Upper lobe of left lung (tissue), 6 donors: ENCODE measurements at regions not wholly inside any gene's neighbourhood (a gene's known extent, or its start where the extent isn't known, plus 50 kb on each side); places are given as distances from the start of the nearest gene placed in this dataset.

Experiments used
- ATAC-seq, 2 donors: fragments of 200-7000 bp; cut with Tn5 transposase; one replicate each; pipeline ENCODE4 v1.9.1; 2022; ENCODE audit warnings: mild to moderate bottlenecking in 2 of 2, moderate library complexity in 2 of 2; ENCODE audit not compliant: low FRiP score in 2 of 2
- DNase-seq, 2 donors: peaks; one replicate each; pipeline ENCODE4 v3.0.0-alpha.2; 2019 to 2020
- H3K27ac ChIP-seq, 4 donors: fragments of 200-600 bp; sonication (generic); one replicate each; pipeline ENCODE4 v1.5.1; 2016 to 2019
- H3K27me3 ChIP-seq, 4 donors: fragments of 200-600 bp; sonication (generic); one replicate each; pipeline ENCODE4 v1.5.1; 2017 to 2019
- H3K36me3 ChIP-seq, 4 donors: fragments of 200-600 bp; sonication (generic); one replicate each; pipeline ENCODE4 v1.5.1; 2016 to 2019
- H3K4me1 ChIP-seq, 4 donors: fragments of 200-600 bp; sonication (generic); one replicate each; pipeline ENCODE4 v1.5.1; 2018 to 2019
- H3K4me3 ChIP-seq, 4 donors: fragments of 200-600 bp; sonication (generic); one replicate each; pipeline ENCODE4 v1.5.1; 2017 to 2019; ENCODE audit warnings: mild to moderate bottlenecking in 2 of 4, moderate library complexity in 1 of 4
- H3K9me3 ChIP-seq, 4 donors: fragments of 200-600 bp; sonication (generic); one replicate each; pipeline ENCODE4 v1.5.1; 2018 to 2019
- CTCF ChIP-seq, 6 experiments: fragments of 450-650 bp in 4 of 6; fragments of 200-600 bp in 2 of 6; sonication (generic) in 2 of 6; IDR thresholded peaks; one replicate each; pipeline ENCODE4 v1.5.1; 2016 to 2019; ENCODE audit warnings: antibody characterized with exemption in 6 of 6
- EP300 ChIP-seq, 4 donors: sonication (generic); formaldehyde crosslinking; IDR thresholded peaks; one replicate each; pipeline ENCODE4 v1.5.1; 2017; ENCODE audit warnings: antibody characterized with exemption in 4 of 4, control low read depth in 2 of 4
- POLR2A ChIP-seq, 4 donors: fragments of 450-650 bp; IDR thresholded peaks; one replicate each; pipeline ENCODE4 v1.5.1; 2016 to 2017; ENCODE audit warnings: antibody characterized with exemption in 4 of 4, mild to moderate bottlenecking in 2 of 4
- POLR2AphosphoS5 ChIP-seq, 2 donors: sonication (generic); formaldehyde crosslinking; IDR thresholded peaks; one replicate each; pipeline ENCODE4 v1.5.1; 2017; ENCODE audit warnings: antibody characterized with exemption in 2 of 2
- WGBS, 2 donors: methylation state at CpG; one replicate each; pipeline ENCODE4 v1.1.5; 2017 to 2018; 5-methylcytosine and 5-hydroxymethylcytosine counted together
- donor health status: DM: no; HTN: no; CAD: no; lungs with moderate emphysema.
- donor health status: DM: no; HTN: yes; CAD: no; lungs with severe emphysema.

GRCh38 chr2:76080154-76080553, 369.4 kb upstream of the GCFC2 start:
- no peak for TF ChIP-seq POLR2A (IDR thresholded peaks at IDR 0.05)
- TF ChIP-seq CTCF (IDR thresholded peaks at IDR 0.05), result no peak
- TF ChIP-seq POLR2AphosphoS5 (IDR thresholded peaks at IDR 0.05), result no peak
- no peaks in the 10 kb centered on the region for H3K27me3 ChIP-seq
- H3K36me3 ChIP-seq, result no peaks in the 10 kb centered on the region
- 24 to 38% methylated on average over 2 of the region's 2 CpGs for WGBS, 2 donors
- no peak overlapping the region for H3K4me3 ChIP-seq
- DNase-seq (no peak), ATAC-seq (no peak)
- no peaks in the 10 kb centered on the region for H3K4me1 ChIP-seq
- H3K9me3 ChIP-seq, result no peaks in the 10 kb centered on the region
- no peak overlapping the region for H3K27ac ChIP-seq

- H3K27me3 ChIP-seq, result no peaks in the 10 kb centered on the region
Observed at GRCh38 chr2:76075126-76075525, 364.4 kb upstream of the GCFC2 start.

GRCh38 chr2:76073992-76074604, 363.4 kb upstream of the GCFC2 start:
- no peak overlapping the region for H3K4me3 ChIP-seq
- no peak for TF ChIP-seq EP300 (IDR thresholded peaks at IDR 0.05)
- TF ChIP-seq POLR2A (IDR thresholded peaks at IDR 0.05), result no peak
- no peak for TF ChIP-seq CTCF (IDR thresholded peaks at IDR 0.05)
- peaks cover 0 to 6% (median 3%) of the 10 kb centered on the region in 4 donors for H3K9me3 ChIP-seq
- H3K36me3 ChIP-seq, result no peaks in the 10 kb centered on the region
- H3K27me3 ChIP-seq, result no peaks in the 10 kb centered on the region
- no peak overlapping the region for H3K27ac ChIP-seq
- no peaks in the 10 kb centered on the region for H3K4me1 ChIP-seq
- ATAC-seq (no peak), DNase-seq (no peak)
- 95 to 96% methylated on average over 3 of the region's 3 CpGs for WGBS, 2 donors

More at GRCh38 chr2:76075126-76075525, 364.4 kb upstream of the GCFC2 start:
- no peaks in the 10 kb centered on the region for H3K9me3 ChIP-seq
- TF ChIP-seq POLR2A (IDR thresholded peaks at IDR 0.05) (no peak), EP300 (IDR thresholded peaks at IDR 0.05) (no peak), CTCF (IDR thresholded peaks at IDR 0.05) (no peak), POLR2AphosphoS5 (IDR thresholded peaks at IDR 0.05) (no peak)
- H3K27ac ChIP-seq, result no peak overlapping the region
- no peaks in the 10 kb centered on the region for H3K4me1 ChIP-seq
- no peaks in the 10 kb centered on the region for H3K36me3 ChIP-seq
- H3K4me3 ChIP-seq, result no peak overlapping the region
- 68 to 82% methylated on average over 1 of the region's 1 CpG for WGBS, 2 donors
- no peak for DNase-seq
- no peak for ATAC-seq

- Histone ChIP-seq H3K9me3 (peaks cover 0 to 8% (median 6%) of the 10 kb centered on the region in 4 donors), H3K27me3 (no peaks in the 10 kb centered on the region), H3K4me3 (no peak overlapping the region), H3K4me1 (no peaks in the 10 kb centered on the region), H3K36me3 (no peaks in the 10 kb centered on the region), H3K27ac (no peak overlapping the region)
- DNase-seq, result no peak
- 100% methylated on average over 1 of the region's 1 CpG for WGBS, 2 donors
- TF ChIP-seq POLR2A (IDR thresholded peaks at IDR 0.05) (no peak), CTCF (IDR thresholded peaks at IDR 0.05) (no peak), POLR2AphosphoS5 (IDR thresholded peaks at IDR 0.05) (no peak), EP300 (IDR thresholded peaks at IDR 0.05) (no peak)
- no peak for ATAC-seq
Observed at GRCh38 chr2:76050196-76050595, 339.5 kb upstream of the GCFC2 start.

GRCh38 chr2:76044701-76045100, 334.0 kb upstream of the GCFC2 start:
- ATAC-seq, result no peak
- Histone ChIP-seq H3K4me1 (no peaks in the 10 kb centered on the region), H3K4me3 (no peak overlapping the region), H3K27me3 (no peaks in the 10 kb centered on the region), H3K9me3 (peaks cover 0 to 7% (median 3%) of the 10 kb centered on the region in 4 donors), H3K36me3 (no peaks in the 10 kb centered on the region), H3K27ac (no peak overlapping the region)
- no peak for DNase-seq
- no peak for TF ChIP-seq EP300 (IDR thresholded peaks at IDR 0.05)
- TF ChIP-seq POLR2A (IDR thresholded peaks at IDR 0.05), result no peak
- no peak for TF ChIP-seq CTCF (IDR thresholded peaks at IDR 0.05)
- TF ChIP-seq POLR2AphosphoS5 (IDR thresholded peaks at IDR 0.05), result no peak
- WGBS, 2 donors, result 51 to 88% methylated on average over 2 of the region's 2 CpGs
